ENCODE measurements at regions not wholly inside any gene's neighbourhood (a gene's known extent, or its start where the extent isn't known, plus 50 kb on each side); places are given as distances from the start of the nearest gene placed in this dataset.
"Not testable (repeated sequence)": the region's sequence is repeated elsewhere in the genome, so short reads cannot be mapped to it uniquely, and the experiment has no call there.

DNA sequence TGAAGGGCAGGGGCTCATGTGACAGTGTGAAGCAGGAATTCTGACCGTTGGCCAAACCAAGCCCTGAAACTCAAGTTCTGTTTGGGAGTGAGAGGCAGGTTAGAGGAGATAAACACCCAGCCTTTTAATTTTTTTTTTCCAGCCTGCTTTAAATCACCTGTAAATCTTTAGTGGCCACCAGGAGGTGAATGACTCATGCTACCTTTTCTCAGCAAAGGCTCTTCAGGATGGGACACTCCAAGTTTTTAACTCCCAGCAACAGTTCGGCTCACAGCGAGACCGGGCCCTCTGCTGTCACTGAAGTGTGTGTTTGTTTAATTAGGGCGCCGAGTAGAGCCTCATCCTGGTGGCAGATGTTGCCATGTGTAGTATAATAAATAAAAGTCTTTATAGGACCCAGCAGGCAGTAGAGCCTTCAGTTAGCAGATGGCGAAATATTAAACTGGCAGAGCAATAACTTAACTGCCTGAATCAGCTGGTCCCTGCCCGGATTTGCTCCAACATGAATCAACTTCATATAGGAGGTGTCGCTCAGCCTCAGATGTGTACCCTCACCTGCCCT lies 180.3 kb downstream of the NPIPA7 start:
- H3K27me3 ChIP-seq (replicated peaks in 1 of 2; ENCODE audit: control insufficient read depth in 2 of 2, extremely low read depth in 1 of 2, insufficient read depth in 2 of 2, low read length in 1 of 2); H3K27ac ChIP-seq (ENCODE audit: low read length); POLR2A ChIA-PET; CTCF ChIA-PET; H3K36me3 ChIP-seq (ENCODE audit: control insufficient read depth in 2 of 2, extremely low read depth in 1 of 2, insufficient read depth in 1 of 2, low read length in 1 of 2); DNase-seq; H3K4me1 ChIP-seq (ENCODE audit: control insufficient read depth in 1 of 2, extremely low read depth in 1 of 2, insufficient read depth in 2 of 2, low read length in 2 of 2); H3K4me3 Mint-ChIP-seq; H3K27me3 Mint-ChIP-seq; H3K4me1 Mint-ChIP-seq; H3K9me3 Mint-ChIP-seq; ATAC-seq (replicated peaks in 1 of 4); H3K9me3 ChIP-seq; H3K27ac Mint-ChIP-seq; H3K36me3 Mint-ChIP-seq; H3K4me3 ChIP-seq (ENCODE audit: control insufficient read depth in 1 of 2, extremely low read depth in 1 of 2, low read length in 1 of 2): not testable (repeated sequence)
- no CpG with 5 or more reads among the region's 9 CpGs for WGBS (ENCODE audit: insufficient coverage)

GRCh38 chr16:16561532-16561931 lies 182.6 kb downstream of the NPIPA7 start:
- H3K9me3 ChIP-seq; H3K36me3 ChIP-seq (ENCODE audit: control insufficient read depth in 2 of 2, extremely low read depth in 1 of 2, insufficient read depth in 1 of 2, low read length in 1 of 2); ATAC-seq (replicated peaks in 1 of 4); H3K27me3 Mint-ChIP-seq; H3K4me1 ChIP-seq (ENCODE audit: control insufficient read depth in 1 of 2, extremely low read depth in 1 of 2, insufficient read depth in 2 of 2, low read length in 2 of 2); H3K27me3 ChIP-seq (replicated peaks in 1 of 2; ENCODE audit: control insufficient read depth in 2 of 2, extremely low read depth in 1 of 2, insufficient read depth in 2 of 2, low read length in 1 of 2); H3K27ac Mint-ChIP-seq; DNase-seq; H3K4me3 ChIP-seq (ENCODE audit: control insufficient read depth in 1 of 2, extremely low read depth in 1 of 2, low read length in 1 of 2); H3K27ac ChIP-seq (ENCODE audit: low read length); H3K4me1 Mint-ChIP-seq; POLR2A ChIA-PET; H3K36me3 Mint-ChIP-seq; H3K4me3 Mint-ChIP-seq; CTCF ChIA-PET; H3K9me3 Mint-ChIP-seq: not testable (repeated sequence)
- no CpG with 5 or more reads among the region's 5 CpGs for WGBS (ENCODE audit: insufficient coverage)

DNA sequence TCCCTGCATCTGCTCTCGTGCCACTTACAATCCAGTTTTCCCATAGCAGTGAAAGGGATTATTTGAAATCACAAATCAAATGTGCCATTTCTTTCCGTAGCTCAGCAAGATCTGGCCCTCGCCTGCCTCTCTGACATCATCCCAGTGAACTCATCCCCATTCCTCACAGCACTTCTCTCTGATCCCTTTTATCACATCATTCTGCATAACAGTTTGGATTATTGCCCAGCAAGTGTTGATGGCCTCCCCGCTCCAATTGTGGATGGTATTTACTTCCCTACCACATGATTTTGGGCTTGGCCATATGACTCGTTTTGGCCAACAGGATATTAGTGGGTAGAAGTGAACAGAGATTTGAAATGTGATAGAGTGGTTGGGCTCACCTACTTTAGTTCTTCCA lies 185.0 kb downstream of the NPIPA7 start:
- H3K27ac ChIP-seq (ENCODE audit: low read length); H3K27ac Mint-ChIP-seq; ATAC-seq (replicated peaks in 1 of 4); H3K4me1 Mint-ChIP-seq; H3K4me3 Mint-ChIP-seq; DNase-seq; H3K36me3 Mint-ChIP-seq; H3K27me3 Mint-ChIP-seq; H3K27me3 ChIP-seq (replicated peaks in 1 of 2; ENCODE audit: control insufficient read depth in 2 of 2, extremely low read depth in 1 of 2, insufficient read depth in 2 of 2, low read length in 1 of 2); H3K9me3 Mint-ChIP-seq; H3K4me3 ChIP-seq (ENCODE audit: control insufficient read depth in 1 of 2, extremely low read depth in 1 of 2, low read length in 1 of 2); H3K4me1 ChIP-seq (ENCODE audit: control insufficient read depth in 1 of 2, extremely low read depth in 1 of 2, insufficient read depth in 2 of 2, low read length in 2 of 2); POLR2A ChIA-PET; H3K36me3 ChIP-seq (ENCODE audit: control insufficient read depth in 2 of 2, extremely low read depth in 1 of 2, insufficient read depth in 1 of 2, low read length in 1 of 2); H3K9me3 ChIP-seq; CTCF ChIA-PET: not testable (repeated sequence)
- no CpG with 5 or more reads among the region's 5 CpGs for WGBS (ENCODE audit: insufficient coverage)

GRCh38 chr16:16565326-16565725 lies 186.4 kb downstream of the NPIPA7 start:
- H3K9me3 Mint-ChIP-seq; H3K27ac Mint-ChIP-seq; H3K36me3 ChIP-seq (ENCODE audit: control insufficient read depth in 2 of 2, extremely low read depth in 1 of 2, insufficient read depth in 1 of 2, low read length in 1 of 2); DNase-seq; POLR2A ChIA-PET; H3K9me3 ChIP-seq; H3K27me3 ChIP-seq (replicated peaks in 1 of 2; ENCODE audit: control insufficient read depth in 2 of 2, extremely low read depth in 1 of 2, insufficient read depth in 2 of 2, low read length in 1 of 2); H3K4me3 ChIP-seq (ENCODE audit: control insufficient read depth in 1 of 2, extremely low read depth in 1 of 2, low read length in 1 of 2); H3K4me1 ChIP-seq (ENCODE audit: control insufficient read depth in 1 of 2, extremely low read depth in 1 of 2, insufficient read depth in 2 of 2, low read length in 2 of 2); CTCF ChIA-PET; H3K4me1 Mint-ChIP-seq; H3K4me3 Mint-ChIP-seq; ATAC-seq (replicated peaks in 1 of 4); H3K36me3 Mint-ChIP-seq; H3K27ac ChIP-seq (ENCODE audit: low read length); H3K27me3 Mint-ChIP-seq: not testable (repeated sequence)
- WGBS (ENCODE audit: insufficient coverage), result no CpG with 5 or more reads among the region's 7 CpGs

DNA sequence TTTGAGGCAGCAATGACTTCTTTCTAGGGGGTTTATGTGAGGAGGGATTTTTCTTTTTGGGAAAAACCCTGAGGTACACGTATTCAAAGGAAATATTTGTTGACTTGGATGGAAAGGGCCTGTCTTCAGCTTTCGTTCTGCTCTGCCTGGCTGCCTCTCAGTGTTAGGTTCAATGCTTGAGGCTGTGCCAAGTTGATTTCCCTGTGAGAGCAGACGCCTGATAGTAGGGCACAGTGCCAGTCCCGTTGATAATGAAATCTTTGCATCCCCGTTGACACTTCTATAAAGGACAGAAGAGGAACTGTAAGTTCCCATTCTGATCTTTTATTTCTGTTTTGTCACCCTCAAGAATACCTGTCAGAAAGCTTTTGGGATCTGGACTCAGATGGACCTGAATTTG lies 191.1 kb downstream of the NPIPA7 start:
- H3K36me3 Mint-ChIP-seq; ATAC-seq (replicated peaks in 1 of 4); H3K9me3 ChIP-seq; H3K36me3 ChIP-seq (ENCODE audit: control insufficient read depth in 2 of 2, extremely low read depth in 1 of 2, insufficient read depth in 1 of 2, low read length in 1 of 2); POLR2A ChIA-PET; CTCF ChIA-PET; H3K27ac Mint-ChIP-seq; H3K27ac ChIP-seq (ENCODE audit: low read length); DNase-seq; H3K4me1 ChIP-seq (ENCODE audit: control insufficient read depth in 1 of 2, extremely low read depth in 1 of 2, insufficient read depth in 2 of 2, low read length in 2 of 2); H3K9me3 Mint-ChIP-seq; H3K4me1 Mint-ChIP-seq; H3K4me3 ChIP-seq (ENCODE audit: control insufficient read depth in 1 of 2, extremely low read depth in 1 of 2, low read length in 1 of 2); H3K27me3 ChIP-seq (replicated peaks in 1 of 2; ENCODE audit: control insufficient read depth in 2 of 2, extremely low read depth in 1 of 2, insufficient read depth in 2 of 2, low read length in 1 of 2); H3K27me3 Mint-ChIP-seq; H3K4me3 Mint-ChIP-seq: not testable (repeated sequence)
- WGBS (ENCODE audit: insufficient coverage), result 49% methylated on average over 2 of the region's 5 CpGs

DNA sequence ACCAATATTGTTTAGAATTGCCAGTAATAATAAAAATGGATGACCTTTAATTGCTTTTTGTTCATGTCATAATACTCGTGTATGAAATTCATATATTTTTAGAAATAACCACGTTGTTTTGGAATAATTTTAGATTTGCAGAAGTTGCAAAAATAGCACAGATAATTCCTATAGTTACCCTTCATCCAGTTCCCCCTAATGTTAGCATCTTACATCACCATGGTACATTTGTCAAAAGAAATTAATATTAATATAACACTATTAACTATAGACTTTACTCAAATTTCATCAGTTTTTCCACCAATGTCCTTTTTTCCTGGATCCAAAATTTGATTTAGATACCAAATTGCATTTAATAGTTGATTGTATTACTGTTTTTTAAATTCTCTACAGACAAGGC lies 191.9 kb downstream of the NPIPA7 start:
- DNase-seq; CTCF ChIA-PET; H3K36me3 Mint-ChIP-seq; H3K27ac ChIP-seq (ENCODE audit: low read length); H3K4me3 ChIP-seq (ENCODE audit: control insufficient read depth in 1 of 2, extremely low read depth in 1 of 2, low read length in 1 of 2); H3K27ac Mint-ChIP-seq; H3K27me3 Mint-ChIP-seq; H3K4me3 Mint-ChIP-seq; H3K36me3 ChIP-seq (ENCODE audit: control insufficient read depth in 2 of 2, extremely low read depth in 1 of 2, insufficient read depth in 1 of 2, low read length in 1 of 2); ATAC-seq (replicated peaks in 1 of 4); H3K4me1 ChIP-seq (ENCODE audit: control insufficient read depth in 1 of 2, extremely low read depth in 1 of 2, insufficient read depth in 2 of 2, low read length in 2 of 2); POLR2A ChIA-PET; H3K9me3 ChIP-seq; H3K27me3 ChIP-seq (replicated peaks in 1 of 2; ENCODE audit: control insufficient read depth in 2 of 2, extremely low read depth in 1 of 2, insufficient read depth in 2 of 2, low read length in 1 of 2); H3K4me1 Mint-ChIP-seq; H3K9me3 Mint-ChIP-seq: not testable (repeated sequence)
- no CpG with 5 or more reads among the region's 2 CpGs for WGBS (ENCODE audit: insufficient coverage)

DNA sequence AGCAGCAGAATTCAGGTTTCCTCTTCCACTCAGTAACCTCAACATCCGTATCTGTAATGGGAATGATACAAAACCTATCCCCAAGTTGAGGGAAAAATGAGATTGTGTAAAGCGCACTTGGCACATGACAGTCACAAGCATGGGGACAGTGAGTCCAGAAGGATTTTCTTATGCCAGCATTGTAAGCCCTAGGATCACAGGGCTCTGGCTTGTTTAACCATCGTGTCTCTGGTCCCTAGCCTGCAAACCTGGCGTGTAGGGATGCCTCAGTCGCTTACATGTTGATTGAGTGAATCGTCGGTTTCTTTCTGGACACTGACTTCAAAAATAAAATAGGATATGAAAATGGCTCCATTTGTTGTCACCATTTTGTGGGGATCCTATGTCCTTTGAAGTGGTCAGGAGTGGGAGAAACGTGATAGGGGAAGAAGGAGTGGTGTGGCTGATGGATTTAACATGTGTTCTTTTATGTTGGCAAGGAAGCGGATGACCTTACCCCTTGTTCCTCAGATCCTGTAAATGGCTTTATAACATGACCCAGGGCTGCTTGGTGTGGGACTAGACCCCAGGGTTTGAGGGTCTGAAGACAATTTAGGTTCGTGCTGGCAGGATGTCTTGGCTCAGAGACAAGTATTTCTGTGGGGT lies 193.3 kb downstream of the NPIPA7 start:
- ATAC-seq (replicated peaks in 1 of 4); H3K36me3 Mint-ChIP-seq; H3K27ac Mint-ChIP-seq; H3K9me3 ChIP-seq; H3K36me3 ChIP-seq (ENCODE audit: control insufficient read depth in 2 of 2, extremely low read depth in 1 of 2, insufficient read depth in 1 of 2, low read length in 1 of 2); DNase-seq; H3K27me3 Mint-ChIP-seq; H3K9me3 Mint-ChIP-seq; H3K4me3 ChIP-seq (ENCODE audit: control insufficient read depth in 1 of 2, extremely low read depth in 1 of 2, low read length in 1 of 2); POLR2A ChIA-PET; H3K27me3 ChIP-seq (replicated peaks in 1 of 2; ENCODE audit: control insufficient read depth in 2 of 2, extremely low read depth in 1 of 2, insufficient read depth in 2 of 2, low read length in 1 of 2); H3K4me1 Mint-ChIP-seq; H3K4me1 ChIP-seq (ENCODE audit: control insufficient read depth in 1 of 2, extremely low read depth in 1 of 2, insufficient read depth in 2 of 2, low read length in 2 of 2); CTCF ChIA-PET; H3K4me3 Mint-ChIP-seq; H3K27ac ChIP-seq (ENCODE audit: low read length): not testable (repeated sequence)
- no CpG with 5 or more reads among the region's 10 CpGs for WGBS (ENCODE audit: insufficient coverage)
